ENCODE measurements at regions not wholly inside any gene's neighbourhood (a gene's known extent, or its start where the extent isn't known, plus 50 kb on each side); places are given as distances from the start of the nearest gene placed in this dataset.

GRCh38 chr7:41029072-41029499, 673.8 kb downstream of the INHBA start (continued):
- TF ChIP-seq USF1 (IDR thresholded peaks at IDR 0.05; ENCODE audit: borderline replicate concordance, low read depth) (no peak; the same call in 1 of the 2 replicates), SMC3 (IDR thresholded peaks at IDR 0.05; ENCODE audit: low read depth, low read length) (no peak), EP300 (IDR thresholded peaks at IDR 0.05; ENCODE audit: borderline replicate concordance in 1 of 2, low read depth in 1 of 2, low read length in 1 of 2) (peak in 1 of 2 experiments; percentile 89; a peak in 2 of 4 replicates), NRF1 (IDR thresholded peaks at IDR 0.05; ENCODE audit: low read depth, low read length) (no peak), RAD21 (IDR thresholded peaks at IDR 0.05; ENCODE audit: low read length) (no peak), MXI1 (IDR thresholded peaks at IDR 0.05; ENCODE audit: low read depth, low read length) (no peak), RXRA (IDR thresholded peaks at IDR 0.05; ENCODE audit: borderline replicate concordance, low read depth) (peak; percentile 93), RFX5 (IDR thresholded peaks at IDR 0.05; ENCODE audit: low read length) (no peak), TAF1 (IDR thresholded peaks at IDR 0.05; ENCODE audit: borderline replicate concordance, low read depth, low read length) (no peak), GABPA (IDR thresholded peaks at IDR 0.05; ENCODE audit: low read depth) (no peak), TEAD4 (IDR thresholded peaks at IDR 0.05; ENCODE audit: borderline replicate concordance, insufficient read depth) (peak; percentile 55; the same call in 1 of the 2 replicates)

- peak overlapping the region; percentile 44; the same call in 1 of the 2 replicates for H3K9ac ChIP-seq
- CTCF ChIA-PET: interaction anchor here (0.8 kb wide), 1 partner anchor 26 kb away, joined by 4 read pairs; no protein-coding TSS in a partner anchor
Observed at GRCh38 chr7:41028580-41028979, 674.3 kb downstream of the INHBA start.

More at GRCh38 chr7:41028580-41028979, 674.3 kb downstream of the INHBA start:
- H3K79me2 ChIP-seq (ENCODE audit: insufficient read depth): no peaks in the 10 kb centered on the region
- H3K36me3 ChIP-seq (replicated peaks in 1 of 2; ENCODE audit: control insufficient read depth in 1 of 2, insufficient read depth in 2 of 2, low read length in 1 of 2): no peaks in the 10 kb centered on the region
- H3K9me3 ChIP-seq: no peaks in the 10 kb centered on the region
- peak overlapping the region; percentile 15 for H3K4me2 ChIP-seq
- WGBS (ENCODE audit: low lambda C conversion rate): 68% methylated on average over 2 of the region's 2 CpGs
- H3K27me3 ChIP-seq (ENCODE audit: insufficient read depth): no peaks in the 10 kb centered on the region
- no peak for DNase-seq
- H3K9me2 ChIP-seq: no peaks in the 10 kb centered on the region
- H3F3A ChIP-seq (replicated peaks; ENCODE audit: insufficient read depth): peaks cover 36% of the 10 kb centered on the region
- no peak overlapping the region for H2AFZ ChIP-seq (ENCODE audit: low read depth)
- peaks cover 2 to 21% of the 10 kb centered on the region in 2 experiments; a peak in 3 of 4 replicates for H3K4me1 ChIP-seq (ENCODE audit: control insufficient read depth in 1 of 2, insufficient read depth in 2 of 2, low read depth in 1 of 2, low read length in 1 of 2)
- POLR2A ChIA-PET: no interaction called here
- no peak overlapping the region for H3K4me3 ChIP-seq (ENCODE audit: low read depth in 2 of 2, low read length in 1 of 2)
- no peaks in the 10 kb centered on the region for H4K20me1 ChIP-seq (ENCODE audit: insufficient read depth)
- TF ChIP-seq FOSL2 (IDR thresholded peaks at IDR 0.05; ENCODE audit: borderline replicate concordance, low read depth) (no peak), PBX3 (IDR thresholded peaks at IDR 0.05) (no peak), TEAD4 (IDR thresholded peaks at IDR 0.05; ENCODE audit: borderline replicate concordance, insufficient read depth) (no peak), MXI1 (IDR thresholded peaks at IDR 0.05; ENCODE audit: low read depth, low read length) (no peak), CTCF (IDR thresholded peaks at IDR 0.05) (no peak), RCOR1 (IDR thresholded peaks at IDR 0.05; ENCODE audit: low read length) (no peak), FOXM1 (IDR thresholded peaks at IDR 0.05; ENCODE audit: low read depth) (no peak), USF2 (IDR thresholded peaks at IDR 0.05; ENCODE audit: borderline replicate concordance, low read depth, low read length) (no peak), EZH2phosphoT487 (IDR thresholded peaks at IDR 0.05; ENCODE audit: borderline replicate concordance, low read depth) (no peak)
- H3K27ac ChIP-seq (ENCODE audit: low read depth in 2 of 2, low read length in 1 of 2): peak overlapping the region in 1 of 2 experiments; percentile 92; a peak in 2 of 4 replicates

Measured in SK-N-SH (cell line).